ENCODE measurements at regions not wholly inside any gene's neighbourhood (a gene's known extent, or its start where the extent isn't known, plus 50 kb on each side); places are given as distances from the start of the nearest gene placed in this dataset.

GRCh38 chr16:77645764-77646163 lies 76.5 kb upstream of the NUDT7 start:
- no peaks in the 10 kb centered on the region for H3K9me3 ChIP-seq (ENCODE audit: control insufficient read depth in 2 of 2, low read length in 2 of 2)
- H3K36me3 ChIP-seq (ENCODE audit: control insufficient read depth in 2 of 2, insufficient read depth in 2 of 2, low read length in 2 of 2), result no peaks in the 10 kb centered on the region
- no peaks in the 10 kb centered on the region for H3K4me1 ChIP-seq (ENCODE audit: control insufficient read depth in 2 of 2, insufficient read depth in 2 of 2, low read length in 2 of 2)
- no peak overlapping the region for H3K9ac ChIP-seq (ENCODE audit: low read depth in 1 of 2, low read length in 2 of 2)
- H3K27me3 ChIP-seq (ENCODE audit: control insufficient read depth in 2 of 2, insufficient read depth in 2 of 2, low read length in 2 of 2), result no peaks in the 10 kb centered on the region
- no peak overlapping the region for H3K27ac ChIP-seq (ENCODE audit: low read depth in 2 of 2, low read length in 2 of 2)
- H3K4me3 ChIP-seq (ENCODE audit: low read length in 2 of 2), result no peak overlapping the region

- no peak overlapping the region for H3K4me3 ChIP-seq (ENCODE audit: low read length in 2 of 2)
- no peaks in the 10 kb centered on the region for H3K4me1 ChIP-seq (ENCODE audit: control insufficient read depth in 2 of 2, insufficient read depth in 2 of 2, low read length in 2 of 2)
- H3K36me3 ChIP-seq (ENCODE audit: control insufficient read depth in 2 of 2, insufficient read depth in 2 of 2, low read length in 2 of 2), result no peaks in the 10 kb centered on the region
- no peaks in the 10 kb centered on the region for H3K9me3 ChIP-seq (ENCODE audit: control insufficient read depth in 2 of 2, low read length in 2 of 2)
- H3K9ac ChIP-seq (ENCODE audit: low read depth in 1 of 2, low read length in 2 of 2), result no peak overlapping the region
- H3K27ac ChIP-seq (ENCODE audit: low read depth in 2 of 2, low read length in 2 of 2), result no peak overlapping the region
- no peaks in the 10 kb centered on the region for H3K27me3 ChIP-seq (ENCODE audit: control insufficient read depth in 2 of 2, insufficient read depth in 2 of 2, low read length in 2 of 2)
Observed at GRCh38 chr16:77647726-77648125, 74.6 kb upstream of the NUDT7 start.

- Histone ChIP-seq H3K27ac (ENCODE audit: low read depth in 2 of 2, low read length in 2 of 2) (no peak overlapping the region), H3K9me3 (ENCODE audit: control insufficient read depth in 2 of 2, low read length in 2 of 2) (no peaks in the 10 kb centered on the region), H3K36me3 (ENCODE audit: control insufficient read depth in 2 of 2, insufficient read depth in 2 of 2, low read length in 2 of 2) (no peaks in the 10 kb centered on the region), H3K9ac (ENCODE audit: low read depth in 1 of 2, low read length in 2 of 2) (no peak overlapping the region), H3K4me3 (ENCODE audit: low read length in 2 of 2) (no peak overlapping the region), H3K4me1 (ENCODE audit: control insufficient read depth in 2 of 2, insufficient read depth in 2 of 2, low read length in 2 of 2) (no peaks in the 10 kb centered on the region), H3K27me3 (ENCODE audit: control insufficient read depth in 2 of 2, insufficient read depth in 2 of 2, low read length in 2 of 2) (no peaks in the 10 kb centered on the region)
Observed at GRCh38 chr16:77650761-77651160, 71.6 kb upstream of the NUDT7 start.

GRCh38 chr16:77652399-77652798 lies 69.9 kb upstream of the NUDT7 start:
- no peaks in the 10 kb centered on the region for H3K27me3 ChIP-seq (ENCODE audit: control insufficient read depth in 2 of 2, insufficient read depth in 2 of 2, low read length in 2 of 2)
- no peaks in the 10 kb centered on the region for H3K36me3 ChIP-seq (ENCODE audit: control insufficient read depth in 2 of 2, insufficient read depth in 2 of 2, low read length in 2 of 2)
- no peak overlapping the region for H3K27ac ChIP-seq (ENCODE audit: low read depth in 2 of 2, low read length in 2 of 2)
- no peak overlapping the region for H3K9ac ChIP-seq (ENCODE audit: low read depth in 1 of 2, low read length in 2 of 2)
- no peaks in the 10 kb centered on the region for H3K9me3 ChIP-seq (ENCODE audit: control insufficient read depth in 2 of 2, low read length in 2 of 2)
- H3K4me3 ChIP-seq (ENCODE audit: low read length in 2 of 2), result no peak overlapping the region
- H3K4me1 ChIP-seq (ENCODE audit: control insufficient read depth in 2 of 2, insufficient read depth in 2 of 2, low read length in 2 of 2), result no peaks in the 10 kb centered on the region

GRCh38 chr16:77657016-77657415 lies 65.3 kb upstream of the NUDT7 start:
- no peak overlapping the region for H3K27ac ChIP-seq (ENCODE audit: low read depth in 2 of 2, low read length in 2 of 2)
- H3K9me3 ChIP-seq (ENCODE audit: control insufficient read depth in 2 of 2, low read length in 2 of 2), result no peaks in the 10 kb centered on the region
- no peak overlapping the region for H3K4me3 ChIP-seq (ENCODE audit: low read length in 2 of 2)
- no peak overlapping the region for H3K9ac ChIP-seq (ENCODE audit: low read depth in 1 of 2, low read length in 2 of 2)
- no peaks in the 10 kb centered on the region for H3K4me1 ChIP-seq (ENCODE audit: control insufficient read depth in 2 of 2, insufficient read depth in 2 of 2, low read length in 2 of 2)
- H3K27me3 ChIP-seq (ENCODE audit: control insufficient read depth in 2 of 2, insufficient read depth in 2 of 2, low read length in 2 of 2), result no peaks in the 10 kb centered on the region
- no peaks in the 10 kb centered on the region for H3K36me3 ChIP-seq (ENCODE audit: control insufficient read depth in 2 of 2, insufficient read depth in 2 of 2, low read length in 2 of 2)

- H3K9me3 ChIP-seq (ENCODE audit: control insufficient read depth in 2 of 2, low read length in 2 of 2), result no peaks in the 10 kb centered on the region
- H3K4me3 ChIP-seq (ENCODE audit: low read length in 2 of 2), result peak overlapping the region in 1 of 2 donors; percentile 7
- H3K4me1 ChIP-seq (ENCODE audit: control insufficient read depth in 2 of 2, insufficient read depth in 2 of 2, low read length in 2 of 2), result no peaks in the 10 kb centered on the region
- H3K36me3 ChIP-seq (ENCODE audit: control insufficient read depth in 2 of 2, insufficient read depth in 2 of 2, low read length in 2 of 2), result no peaks in the 10 kb centered on the region
- H3K27me3 ChIP-seq (ENCODE audit: control insufficient read depth in 2 of 2, insufficient read depth in 2 of 2, low read length in 2 of 2), result no peaks in the 10 kb centered on the region
- no peak overlapping the region for H3K27ac ChIP-seq (ENCODE audit: low read depth in 2 of 2, low read length in 2 of 2)
- no peak overlapping the region for H3K9ac ChIP-seq (ENCODE audit: low read depth in 1 of 2, low read length in 2 of 2)
Observed at GRCh38 chr16:77660311-77660710, 62.0 kb upstream of the NUDT7 start.

- Histone ChIP-seq H3K4me1 (ENCODE audit: control insufficient read depth in 2 of 2, insufficient read depth in 2 of 2, low read length in 2 of 2) (no peaks in the 10 kb centered on the region), H3K27me3 (ENCODE audit: control insufficient read depth in 2 of 2, insufficient read depth in 2 of 2, low read length in 2 of 2) (no peaks in the 10 kb centered on the region), H3K27ac (ENCODE audit: low read depth in 2 of 2, low read length in 2 of 2) (no peak overlapping the region), H3K36me3 (ENCODE audit: control insufficient read depth in 2 of 2, insufficient read depth in 2 of 2, low read length in 2 of 2) (no peaks in the 10 kb centered on the region), H3K9me3 (ENCODE audit: control insufficient read depth in 2 of 2, low read length in 2 of 2) (no peaks in the 10 kb centered on the region), H3K9ac (ENCODE audit: low read depth in 1 of 2, low read length in 2 of 2) (no peak overlapping the region), H3K4me3 (ENCODE audit: low read length in 2 of 2) (no peak overlapping the region)
Observed at GRCh38 chr16:77662246-77662645, 60.1 kb upstream of the NUDT7 start.

GRCh38 chr16:77663711-77664110 lies 58.6 kb upstream of the NUDT7 start:
- H3K27me3 ChIP-seq (ENCODE audit: control insufficient read depth in 2 of 2, insufficient read depth in 2 of 2, low read length in 2 of 2), result no peaks in the 10 kb centered on the region
- H3K4me3 ChIP-seq (ENCODE audit: low read length in 2 of 2), result no peak overlapping the region
- no peaks in the 10 kb centered on the region for H3K9me3 ChIP-seq (ENCODE audit: control insufficient read depth in 2 of 2, low read length in 2 of 2)
- no peaks in the 10 kb centered on the region for H3K4me1 ChIP-seq (ENCODE audit: control insufficient read depth in 2 of 2, insufficient read depth in 2 of 2, low read length in 2 of 2)
- no peaks in the 10 kb centered on the region for H3K36me3 ChIP-seq (ENCODE audit: control insufficient read depth in 2 of 2, insufficient read depth in 2 of 2, low read length in 2 of 2)
- H3K27ac ChIP-seq (ENCODE audit: low read depth in 2 of 2, low read length in 2 of 2), result no peak overlapping the region
- no peak overlapping the region for H3K9ac ChIP-seq (ENCODE audit: low read depth in 1 of 2, low read length in 2 of 2)

- Histone ChIP-seq H3K27ac (ENCODE audit: low read depth in 2 of 2, low read length in 2 of 2) (no peak overlapping the region), H3K4me3 (ENCODE audit: low read length in 2 of 2) (no peak overlapping the region), H3K9me3 (ENCODE audit: control insufficient read depth in 2 of 2, low read length in 2 of 2) (no peaks in the 10 kb centered on the region), H3K4me1 (ENCODE audit: control insufficient read depth in 2 of 2, insufficient read depth in 2 of 2, low read length in 2 of 2) (no peaks in the 10 kb centered on the region), H3K9ac (ENCODE audit: low read depth in 1 of 2, low read length in 2 of 2) (no peak overlapping the region), H3K36me3 (ENCODE audit: control insufficient read depth in 2 of 2, insufficient read depth in 2 of 2, low read length in 2 of 2) (no peaks in the 10 kb centered on the region), H3K27me3 (ENCODE audit: control insufficient read depth in 2 of 2, insufficient read depth in 2 of 2, low read length in 2 of 2) (no peaks in the 10 kb centered on the region)
Observed at GRCh38 chr16:77666771-77667170, 55.5 kb upstream of the NUDT7 start.

- Histone ChIP-seq H3K27me3 (ENCODE audit: control insufficient read depth in 2 of 2, insufficient read depth in 2 of 2, low read length in 2 of 2) (no peaks in the 10 kb centered on the region), H3K27ac (ENCODE audit: low read depth in 2 of 2, low read length in 2 of 2) (no peak overlapping the region), H3K36me3 (ENCODE audit: control insufficient read depth in 2 of 2, insufficient read depth in 2 of 2, low read length in 2 of 2) (no peaks in the 10 kb centered on the region), H3K9me3 (ENCODE audit: control insufficient read depth in 2 of 2, low read length in 2 of 2) (no peaks in the 10 kb centered on the region), H3K9ac (ENCODE audit: low read depth in 1 of 2, low read length in 2 of 2) (no peak overlapping the region), H3K4me3 (ENCODE audit: low read length in 2 of 2) (no peak overlapping the region), H3K4me1 (ENCODE audit: control insufficient read depth in 2 of 2, insufficient read depth in 2 of 2, low read length in 2 of 2) (no peaks in the 10 kb centered on the region)
Observed at GRCh38 chr16:77668201-77668600, 54.1 kb upstream of the NUDT7 start.

- Histone ChIP-seq H3K4me3 (ENCODE audit: low read length in 2 of 2) (no peak overlapping the region), H3K36me3 (ENCODE audit: control insufficient read depth in 2 of 2, insufficient read depth in 2 of 2, low read length in 2 of 2) (no peaks in the 10 kb centered on the region), H3K9me3 (ENCODE audit: control insufficient read depth in 2 of 2, low read length in 2 of 2) (no peaks in the 10 kb centered on the region), H3K9ac (ENCODE audit: low read depth in 1 of 2, low read length in 2 of 2) (no peak overlapping the region), H3K27me3 (ENCODE audit: control insufficient read depth in 2 of 2, insufficient read depth in 2 of 2, low read length in 2 of 2) (no peaks in the 10 kb centered on the region), H3K27ac (ENCODE audit: low read depth in 2 of 2, low read length in 2 of 2) (no peak overlapping the region), H3K4me1 (ENCODE audit: control insufficient read depth in 2 of 2, insufficient read depth in 2 of 2, low read length in 2 of 2) (no peaks in the 10 kb centered on the region)
Observed at GRCh38 chr16:77669057-77669456, 53.3 kb upstream of the NUDT7 start.
